GM21723 (cell line): ENCODE measurements at regions not wholly inside any gene's neighbourhood (a gene's known extent, or its start where the extent isn't known, plus 50 kb on each side); places are given as distances from the start of the nearest gene placed in this dataset.

Source experiments
- ATAC-seq: cut with Tn5 transposase; IDR thresholded peaks from one replicate; pipeline ENCODE4 v1.9.1; 2021; ENCODE audit warnings: mild to moderate bottlenecking, moderate library complexity; ENCODE audit not compliant: unreplicated experiment

GRCh38 chr4:128345650-128346049 lies 58.0 kb upstream of the PGRMC2 start:
- no peak for ATAC-seq

DNA sequence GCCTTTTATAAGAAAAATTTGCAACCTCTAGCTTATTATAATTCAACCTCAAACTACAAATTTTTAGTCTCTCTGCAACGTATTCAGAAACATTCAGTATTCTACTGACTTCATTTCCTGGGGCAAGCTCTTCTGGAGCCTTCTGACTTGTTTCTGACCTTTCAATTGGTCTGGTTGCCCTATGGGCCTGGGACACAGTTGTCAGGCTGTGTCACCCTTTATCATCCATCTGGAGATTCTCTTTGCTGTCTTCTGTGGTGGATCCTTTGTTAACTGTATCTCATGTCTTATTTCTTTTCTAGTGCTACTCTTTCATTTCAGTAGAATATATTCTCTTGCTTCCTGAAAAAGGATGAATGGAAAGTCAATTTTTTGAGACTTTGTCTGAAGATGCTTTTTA lies 55.1 kb upstream of the PGRMC2 start:
- no peak for ATAC-seq

GRCh38 chr4:128341634-128342033 lies 54.0 kb upstream of the PGRMC2 start:
- no peak for ATAC-seq

DNA sequence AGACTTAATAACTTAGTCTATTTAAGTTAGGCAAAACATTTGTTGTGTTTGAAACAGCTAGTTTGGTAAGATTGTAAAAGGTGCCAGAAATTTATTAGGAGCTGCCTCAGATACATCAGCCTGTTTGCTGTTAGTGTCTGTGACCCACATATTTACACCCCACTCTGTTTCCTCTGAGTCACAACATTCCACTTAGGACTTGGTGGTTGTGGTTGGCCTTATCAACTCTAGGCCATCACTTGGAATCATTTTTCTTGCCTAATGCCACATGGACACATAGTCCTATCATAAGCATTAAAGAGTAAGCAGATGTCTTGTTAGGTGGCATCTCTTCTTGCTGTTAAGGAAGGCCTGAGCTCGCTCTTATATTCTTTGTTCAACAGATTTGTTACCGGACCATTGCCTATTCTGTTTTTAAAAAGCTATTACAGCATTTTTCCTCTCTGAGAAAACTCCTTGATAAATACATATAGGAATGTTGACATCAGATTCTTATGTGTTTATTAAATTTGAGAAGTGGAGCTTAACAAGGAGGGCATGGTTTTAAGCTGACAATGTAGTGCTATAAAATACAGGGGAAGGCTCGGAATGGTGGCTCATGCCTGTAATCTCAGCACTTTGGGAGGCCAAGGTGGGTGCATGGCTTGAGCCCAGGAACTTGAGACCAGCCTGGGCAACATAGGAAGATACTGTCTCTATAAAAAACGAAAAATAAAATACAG lies 51.2 kb upstream of the PGRMC2 start:
- ATAC-seq: no peak

DNA sequence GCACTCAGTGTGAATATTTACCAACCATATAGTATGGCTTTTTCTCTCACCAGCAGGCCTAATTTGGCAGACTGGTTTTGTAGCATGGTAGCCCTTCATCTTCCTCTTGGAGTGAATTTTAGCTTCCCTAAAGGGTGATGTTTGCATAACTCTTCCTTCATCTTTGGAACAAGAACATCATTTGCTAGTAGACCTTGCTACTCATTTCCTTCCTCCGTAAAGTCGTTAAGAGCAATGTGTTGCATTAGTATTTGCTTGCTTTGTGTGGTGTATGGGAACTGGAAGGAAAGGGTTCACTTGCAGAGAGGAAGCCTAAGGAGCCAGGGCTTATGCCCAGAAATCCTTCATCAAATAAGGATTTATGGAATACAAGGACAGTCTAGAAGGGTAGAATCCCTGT lies 50.2 kb upstream of the PGRMC2 start:
- no peak for ATAC-seq
